ENCODE measurements at regions not wholly inside any gene's neighbourhood (a gene's known extent, or its start where the extent isn't known, plus 50 kb on each side); places are given as distances from the start of the nearest gene placed in this dataset.

GRCh38 chr16:66299349-66299748 is 67.1 kb upstream of the CDH5 start:
- H3K36me3 ChIP-seq: no peaks in the 10 kb centered on the region
- H3K9me3 ChIP-seq (replicated peaks in 1 of 11): peaks cover 7 to 24% (median 13%) of the 10 kb centered on the region in 11 experiments; a peak in 19 of 22 replicates
- no peaks in the 10 kb centered on the region for H3K27me3 ChIP-seq
- H3K27ac ChIP-seq: no peak overlapping the region
- H3K4me1 ChIP-seq: peaks cover 9 to 12% (median 10%) of the 10 kb centered on the region in 10 experiments
- no peak overlapping the region for H3K9ac ChIP-seq
- no peaks in the 10 kb centered on the region; a peak in 1 of 22 replicates for H4K20me1 ChIP-seq
- peak overlapping the region; percentile 27 to 64 (median 43) for H3K4me2 ChIP-seq
- TF ChIP-seq Cebpa-rat (IDR thresholded peaks at IDR 0.05): no peak
- H3K4me3 ChIP-seq: no peak overlapping the region

- no peak overlapping the region for H3K27ac ChIP-seq
- H3K4me3 ChIP-seq: no peak overlapping the region
- H3K9ac ChIP-seq: no peak overlapping the region
- H4K20me1 ChIP-seq: no peaks in the 10 kb centered on the region
- peaks cover 7 to 24% (median 13%) of the 10 kb centered on the region in 11 experiments; a peak in 19 of 22 replicates for H3K9me3 ChIP-seq (replicated peaks in 1 of 11)
- no peak for TF ChIP-seq Cebpa-rat (IDR thresholded peaks at IDR 0.05)
- H3K4me1 ChIP-seq: peaks cover 9 to 15% (median 11%) of the 10 kb centered on the region in 10 experiments
- no peaks in the 10 kb centered on the region for H3K36me3 ChIP-seq
- peak overlapping the region in 4 of 11 experiments; percentile 29 to 43 (median 42); a peak in 5 of 22 replicates for H3K4me2 ChIP-seq
- H3K27me3 ChIP-seq: no peaks in the 10 kb centered on the region
These were observed 67.8 kb upstream of the CDH5 start for GRCh38 chr16:66298571-66299120.

DNA sequence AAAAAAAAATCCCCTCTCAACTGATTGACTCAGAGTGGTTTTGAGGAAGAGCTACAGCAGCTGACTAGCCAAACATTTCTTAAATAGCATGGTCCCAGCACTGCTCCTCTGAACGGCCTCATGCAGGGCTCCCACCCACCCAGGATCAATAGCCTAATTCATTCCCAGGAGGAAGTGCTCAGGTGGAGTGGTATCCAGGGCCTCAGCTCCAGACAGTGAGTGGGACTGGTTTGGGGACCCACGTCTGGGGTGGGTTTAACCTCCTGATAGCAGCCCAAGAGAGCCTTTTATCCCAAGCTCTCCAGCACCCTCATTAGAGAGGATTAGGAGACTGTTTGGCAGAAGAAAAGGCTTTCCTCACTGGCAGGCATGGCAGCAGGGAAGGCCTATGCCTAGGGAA is 68.5 kb upstream of the CDH5 start:
- Histone ChIP-seq H3K4me3 (no peak overlapping the region), H3K27me3 (no peaks in the 10 kb centered on the region), H3K9ac (no peak overlapping the region), H3K36me3 (no peaks in the 10 kb centered on the region), H3K4me1 (peaks cover 10 to 19% (median 11%) of the 10 kb centered on the region in 10 experiments), H3K9me3 (replicated peaks in 1 of 11) (peaks cover 7 to 24% (median 13%) of the 10 kb centered on the region in 11 experiments; a peak in 19 of 22 replicates), H3K4me2 (no peak overlapping the region), H3K27ac (no peak overlapping the region), H4K20me1 (no peaks in the 10 kb centered on the region)
- no peak for TF ChIP-seq Cebpa-rat (IDR thresholded peaks at IDR 0.05)

- H3K27me3 ChIP-seq: no peaks in the 10 kb centered on the region
- TF ChIP-seq Cebpa-rat (IDR thresholded peaks at IDR 0.05): no peak
These were observed 69.9 kb upstream of the CDH5 start for GRCh38 chr16:66296591-66296990.

DNA sequence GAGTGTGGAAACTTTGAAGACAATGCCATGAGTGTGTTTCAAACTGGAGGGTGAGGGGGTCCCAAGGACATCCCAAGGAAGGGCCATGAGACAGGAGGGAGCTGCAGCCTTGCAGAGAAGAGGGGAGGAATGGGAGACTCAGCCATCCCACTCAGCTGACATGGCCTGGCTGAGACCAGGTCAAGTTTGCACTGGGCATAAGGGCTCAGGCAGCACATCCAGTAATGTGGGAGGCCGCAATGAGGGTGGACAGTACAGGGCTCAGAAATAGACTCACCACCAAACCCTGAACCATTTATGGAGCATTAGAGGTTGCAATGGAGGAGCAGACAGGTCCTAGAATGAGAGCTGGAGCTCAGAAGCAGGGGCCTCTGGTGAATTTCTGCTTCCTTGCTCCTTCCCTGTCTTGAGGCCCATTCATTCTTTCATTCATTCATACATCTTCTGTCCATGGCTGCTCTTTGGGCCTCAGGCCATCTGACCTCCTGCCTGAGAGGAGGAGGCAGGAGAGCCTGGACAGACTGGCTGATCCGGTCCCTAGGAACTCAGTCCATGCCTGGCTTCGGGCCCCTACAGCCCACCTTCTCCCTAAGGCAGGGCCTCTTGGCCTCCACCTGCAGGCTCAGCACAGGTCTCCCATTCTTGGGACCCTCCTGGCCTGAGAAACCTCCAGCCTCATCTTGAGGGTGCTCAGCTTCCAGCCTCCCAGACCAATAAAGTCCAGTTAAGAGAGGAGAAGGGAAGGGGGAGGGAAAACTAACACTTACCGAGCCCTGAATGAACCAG is 70.5 kb upstream of the CDH5 start:
- Histone ChIP-seq H3K4me2 (no peak overlapping the region), H3K9ac (no peak overlapping the region)
- TF ChIP-seq Cebpa-rat (IDR thresholded peaks at IDR 0.05): no peak

More at GRCh38 chr16:66296591-66296990, 69.9 kb upstream of the CDH5 start:
- peaks cover 7 to 24% (median 13%) of the 10 kb centered on the region in 11 experiments; a peak in 18 of 22 replicates for H3K9me3 ChIP-seq (replicated peaks in 1 of 11)
- H3K36me3 ChIP-seq: no peaks in the 10 kb centered on the region
- no peak overlapping the region for H3K27ac ChIP-seq
- H4K20me1 ChIP-seq: no peaks in the 10 kb centered on the region
- H3K9ac ChIP-seq: no peak overlapping the region
- peaks cover 10 to 19% (median 11%) of the 10 kb centered on the region in 10 experiments for H3K4me1 ChIP-seq
- no peak overlapping the region for H3K4me3 ChIP-seq
- H3K4me2 ChIP-seq: no peak overlapping the region

GRCh38 chr16:66295213-66295612 is 71.3 kb upstream of the CDH5 start:
- H3K27ac ChIP-seq: no peak overlapping the region
- no peak overlapping the region for H3K4me2 ChIP-seq
- H3K4me1 ChIP-seq: peaks cover 10 to 19% (median 11%) of the 10 kb centered on the region in 10 experiments
- no peak for TF ChIP-seq Cebpa-rat (IDR thresholded peaks at IDR 0.05)
- H3K27me3 ChIP-seq: no peaks in the 10 kb centered on the region
- no peaks in the 10 kb centered on the region for H3K36me3 ChIP-seq
- no peak overlapping the region for H3K4me3 ChIP-seq
- H3K9ac ChIP-seq: no peak overlapping the region
- H4K20me1 ChIP-seq: no peaks in the 10 kb centered on the region
- peaks cover 0 to 10% (median 5%) of the 10 kb centered on the region in 11 experiments; a peak in 16 of 22 replicates for H3K9me3 ChIP-seq (replicated peaks in 1 of 11)

More for the DNA sequence above, 70.5 kb upstream of the CDH5 start:
- Histone ChIP-seq H3K4me1 (peaks cover 10 to 19% (median 11%) of the 10 kb centered on the region in 10 experiments), H3K36me3 (no peaks in the 10 kb centered on the region), H4K20me1 (no peaks in the 10 kb centered on the region), H3K27me3 (no peaks in the 10 kb centered on the region), H3K4me3 (no peak overlapping the region), H3K27ac (no peak overlapping the region), H3K9me3 (replicated peaks in 1 of 11) (peaks cover 5 to 18% (median 13%) of the 10 kb centered on the region in 11 experiments; a peak in 18 of 22 replicates)

DNA sequence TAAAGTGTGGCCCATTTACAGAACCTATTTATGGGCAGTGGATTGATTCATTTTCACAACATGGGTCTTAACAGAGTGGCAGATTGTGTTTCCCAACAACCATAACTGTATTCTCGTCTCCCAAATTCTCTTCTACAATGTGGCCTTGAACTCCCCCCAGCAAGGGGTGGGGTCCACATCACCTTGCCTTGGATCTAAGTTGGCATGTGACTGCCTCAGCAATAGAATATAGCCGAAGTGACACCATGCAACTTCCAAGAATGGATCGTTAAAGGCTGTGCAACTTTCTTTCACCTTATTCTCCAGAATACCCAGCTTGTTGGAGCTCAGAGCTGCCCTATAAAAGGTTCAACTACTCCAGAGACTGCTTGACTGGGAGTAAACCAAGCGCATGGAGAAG is 72.0 kb upstream of the CDH5 start:
- H3K4me2 ChIP-seq: no peak overlapping the region
- no peak overlapping the region for H3K4me3 ChIP-seq
- H4K20me1 ChIP-seq: no peaks in the 10 kb centered on the region
- no peaks in the 10 kb centered on the region for H3K36me3 ChIP-seq
- H3K9ac ChIP-seq: no peak overlapping the region
- peaks cover 0 to 8% (median 0%) of the 10 kb centered on the region in 11 experiments; a peak in 6 of 22 replicates for H3K9me3 ChIP-seq (replicated peaks in 1 of 11)
- H3K27ac ChIP-seq: no peak overlapping the region
- H3K27me3 ChIP-seq: no peaks in the 10 kb centered on the region
- TF ChIP-seq Cebpa-rat (IDR thresholded peaks at IDR 0.05): no peak
- peaks cover 4 to 17% (median 11%) of the 10 kb centered on the region in 10 experiments for H3K4me1 ChIP-seq

DNA sequence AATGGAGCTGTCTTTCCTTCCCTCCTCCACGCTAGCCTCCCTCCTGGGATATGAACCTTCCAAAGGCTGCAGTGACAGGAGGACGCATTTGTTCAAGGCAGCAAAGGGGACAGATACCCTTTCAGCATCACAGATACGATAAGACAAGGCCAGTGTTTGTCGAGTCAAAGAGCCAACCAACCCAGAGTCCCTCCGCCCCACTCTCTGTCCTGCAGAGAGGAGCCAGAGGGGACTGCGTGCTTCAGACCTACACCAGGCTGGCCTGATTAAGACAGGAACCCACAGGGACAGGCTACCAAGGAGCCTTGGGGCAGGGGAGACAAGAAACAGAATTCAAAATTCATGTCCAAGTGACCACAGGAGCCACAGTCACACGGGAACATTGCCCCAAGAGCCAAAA is 72.6 kb upstream of the CDH5 start:
- Histone ChIP-seq H4K20me1 (no peaks in the 10 kb centered on the region), H3K9ac (no peak overlapping the region), H3K4me1 (peaks cover 0 to 16% (median 8%) of the 10 kb centered on the region in 10 experiments; a peak in 12 of 20 replicates), H3K27ac (no peak overlapping the region), H3K4me2 (peak overlapping the region in 5 of 11 experiments; percentile 6 to 56 (median 31); a peak in 4 of 22 replicates), H3K27me3 (no peaks in the 10 kb centered on the region), H3K4me3 (no peak overlapping the region), H3K36me3 (no peaks in the 10 kb centered on the region), H3K9me3 (replicated peaks in 1 of 11) (peaks cover 0 to 6% (median 0%) of the 10 kb centered on the region in 11 experiments; a peak in 6 of 22 replicates)
- TF ChIP-seq Cebpa-rat (IDR thresholded peaks at IDR 0.05): no peak

GRCh38 chr16:66293207-66293735 is 73.2 kb upstream of the CDH5 start:
- no peaks in the 10 kb centered on the region for H3K36me3 ChIP-seq

More at GRCh38 chr16:66293207-66293735, 73.2 kb upstream of the CDH5 start:
- H3K4me1 ChIP-seq: peaks cover 0 to 16% (median 8%) of the 10 kb centered on the region in 10 experiments; a peak in 11 of 20 replicates
- H4K20me1 ChIP-seq: no peaks in the 10 kb centered on the region
- H3K27me3 ChIP-seq: no peaks in the 10 kb centered on the region
- H3K4me3 ChIP-seq: no peak overlapping the region
- peak overlapping the region in 6 of 11 experiments; percentile 6 to 56 (median 23); a peak in 8 of 22 replicates for H3K4me2 ChIP-seq
- no peak for TF ChIP-seq Cebpa-rat (IDR thresholded peaks at IDR 0.05)
- no peak overlapping the region for H3K9ac ChIP-seq
- 0 out of 22 replicates have a peak, but pooled peaks cover 0 to 2% (median 0%) of the 10 kb centered on the region in 11 experiments for H3K9me3 ChIP-seq (replicated peaks in 1 of 11)
- no peak overlapping the region for H3K27ac ChIP-seq

Data from BLaER1 treated with 17β-estradiol and CSF1 and Interleukin-3, amounts not matched to agents 10 nM and 100 nM (cell line).